GM19395 (cell line): ENCODE measurements at regions not wholly inside any gene's neighbourhood (a gene's known extent, or its start where the extent isn't known, plus 50 kb on each side); places are given as distances from the start of the nearest gene placed in this dataset.
"Not testable (repeated sequence)": the region's sequence is repeated elsewhere in the genome, so short reads cannot be mapped to it uniquely, and the experiment has no call there.

ENCODE experiments used
- ATAC-seq: cut with Tn5 transposase; IDR thresholded peaks from one replicate; pipeline ENCODE4 v1.9.1; 2021; ENCODE audit warnings: mild to moderate bottlenecking, moderate library complexity; ENCODE audit not compliant: unreplicated experiment

DNA sequence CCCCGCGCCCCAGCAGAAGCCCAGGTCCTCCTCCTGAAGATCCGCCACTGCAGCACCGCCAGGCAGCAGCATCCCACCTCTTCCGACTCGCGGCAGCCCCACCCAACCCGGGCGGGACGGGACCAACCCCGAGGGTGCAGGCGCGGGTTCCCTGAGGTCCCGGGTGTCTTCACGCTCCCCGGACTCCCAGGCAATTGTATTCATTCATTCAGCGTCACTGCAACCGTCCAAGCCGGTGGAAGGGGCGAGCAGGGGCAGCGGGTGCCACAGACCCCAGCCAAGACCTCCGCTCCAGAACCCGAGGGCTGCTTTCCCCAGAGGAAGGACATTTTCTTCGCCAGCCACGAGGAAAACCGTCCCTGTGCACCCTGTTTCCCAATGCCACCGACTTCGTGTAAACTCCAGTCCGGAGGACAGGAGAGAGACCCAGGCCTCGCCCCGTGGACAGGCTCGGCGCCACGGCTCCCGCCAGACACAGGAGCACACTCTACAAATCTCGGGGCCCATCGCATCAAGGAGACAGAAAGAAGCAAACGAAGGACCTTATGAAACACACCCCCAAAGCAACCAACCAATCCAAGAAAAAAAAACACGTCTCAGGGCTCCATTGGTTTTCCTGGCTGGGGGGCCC is 1471.5 kb downstream of the FOXD4L5 start:
- not testable (repeated sequence) for ATAC-seq

DNA sequence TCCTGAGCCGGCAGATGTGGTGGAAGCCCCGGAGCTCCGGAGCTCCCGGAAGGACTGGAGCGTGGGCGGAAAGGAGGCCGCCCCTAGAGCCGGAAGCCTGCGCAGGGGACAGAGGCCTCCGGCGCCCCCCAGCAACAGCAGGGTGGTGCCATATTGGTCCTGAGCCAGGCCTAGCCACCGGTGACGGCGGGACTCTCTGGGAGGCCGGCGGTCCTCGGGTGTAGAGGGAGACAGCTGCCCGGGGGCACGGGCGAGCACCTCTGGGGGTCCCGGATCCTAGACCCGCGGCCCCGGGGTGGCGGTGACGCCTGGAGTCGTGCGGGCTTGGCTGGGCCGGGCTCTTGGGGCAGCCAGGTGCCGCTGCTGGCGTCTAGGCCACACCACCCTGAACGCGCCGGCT is 1472.2 kb downstream of the FOXD4L5 start:
- ATAC-seq, result peak; percentile 42

DNA sequence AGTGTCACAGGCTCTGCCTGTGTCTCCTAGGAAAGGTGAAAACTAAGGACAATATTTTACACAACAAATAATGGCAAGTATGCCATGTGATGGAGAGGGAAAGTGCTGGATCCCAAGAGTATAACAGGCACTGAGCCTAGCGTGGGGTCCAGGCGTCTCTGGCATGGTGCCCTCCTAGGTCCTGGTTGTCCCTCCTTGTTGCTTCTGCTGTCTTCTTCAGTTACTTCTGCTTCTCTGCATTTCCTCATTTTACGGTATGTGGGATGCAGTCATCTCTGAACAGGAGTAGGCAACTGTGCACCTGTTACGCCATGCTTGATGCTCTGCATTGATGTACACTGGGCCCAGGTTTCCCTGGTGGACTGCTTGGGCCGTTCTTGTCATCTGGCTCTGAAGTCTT is 1480.8 kb downstream of the FOXD4L5 start:
- ATAC-seq, result not testable (repeated sequence)

DNA sequence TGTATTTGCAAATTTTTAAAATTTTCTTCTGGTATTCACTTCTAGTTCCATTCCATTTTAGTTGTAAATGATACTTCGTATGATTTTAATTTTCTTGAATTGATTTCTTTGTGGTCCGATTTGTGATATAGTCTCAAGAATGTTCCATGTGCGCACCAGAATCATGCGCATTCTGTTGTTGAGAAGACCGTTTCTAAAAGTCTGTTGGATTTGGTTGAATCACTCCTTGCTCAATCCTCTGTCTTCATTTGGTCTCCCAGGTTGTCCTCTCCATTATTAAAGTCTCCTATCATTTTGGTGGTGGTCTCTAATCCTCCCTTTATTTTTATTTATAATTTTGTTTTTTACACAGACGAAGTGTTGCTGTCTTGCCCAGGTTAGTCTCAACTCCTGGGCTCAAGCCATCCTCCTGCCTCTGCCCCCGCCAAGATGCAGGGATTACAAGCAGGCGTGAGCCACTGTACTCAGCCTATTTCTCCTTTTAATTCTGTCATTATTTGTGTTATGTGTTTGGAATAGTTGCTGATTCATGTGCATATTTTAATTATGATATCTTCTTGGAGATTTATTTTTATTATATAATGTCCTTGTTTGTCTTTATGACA is 1490.8 kb downstream of the FOXD4L5 start:
- ATAC-seq, result not testable (repeated sequence)

DNA sequence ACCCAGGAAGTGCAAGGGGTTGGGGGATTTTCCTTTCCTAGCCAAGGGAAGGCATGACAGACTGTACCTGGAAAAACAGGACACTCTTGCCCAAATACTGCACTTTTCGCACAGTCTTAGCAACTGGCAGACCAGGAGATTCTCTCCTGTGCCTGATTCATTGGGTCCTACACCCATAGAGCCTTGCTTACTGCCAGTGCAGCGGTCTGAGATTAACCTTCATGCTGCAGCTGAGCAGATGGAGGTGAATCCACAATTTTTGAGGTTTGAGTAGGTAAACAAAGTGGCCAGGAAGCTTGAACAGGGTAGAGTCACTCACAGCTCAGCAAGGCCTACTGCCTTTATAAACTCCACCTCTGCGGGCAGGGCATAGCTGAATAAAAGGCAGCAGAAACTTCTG is 1497.6 kb downstream of the FOXD4L5 start:
- not testable (repeated sequence) for ATAC-seq

DNA sequence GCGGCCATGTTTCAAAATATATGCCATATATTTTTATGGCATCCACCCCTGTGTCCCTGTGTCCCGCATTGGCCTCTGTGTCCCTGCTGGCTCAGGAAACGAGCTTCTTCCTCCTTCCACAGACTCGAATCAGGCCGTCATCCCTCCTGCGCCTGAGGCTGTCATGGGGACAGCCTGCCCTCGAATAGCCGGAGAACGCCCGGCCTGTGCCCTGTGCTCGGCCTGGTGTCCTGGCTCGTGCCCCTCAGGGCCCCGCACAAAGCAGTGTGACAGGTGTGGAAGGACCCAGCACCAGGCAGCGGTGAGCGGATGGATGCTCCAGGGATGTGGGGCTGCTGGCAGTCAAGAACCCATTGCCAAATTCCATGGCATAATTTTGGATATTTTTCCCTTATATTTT is 1500.0 kb downstream of the FOXD4L5 start:
- ATAC-seq, result not testable (repeated sequence)

DNA sequence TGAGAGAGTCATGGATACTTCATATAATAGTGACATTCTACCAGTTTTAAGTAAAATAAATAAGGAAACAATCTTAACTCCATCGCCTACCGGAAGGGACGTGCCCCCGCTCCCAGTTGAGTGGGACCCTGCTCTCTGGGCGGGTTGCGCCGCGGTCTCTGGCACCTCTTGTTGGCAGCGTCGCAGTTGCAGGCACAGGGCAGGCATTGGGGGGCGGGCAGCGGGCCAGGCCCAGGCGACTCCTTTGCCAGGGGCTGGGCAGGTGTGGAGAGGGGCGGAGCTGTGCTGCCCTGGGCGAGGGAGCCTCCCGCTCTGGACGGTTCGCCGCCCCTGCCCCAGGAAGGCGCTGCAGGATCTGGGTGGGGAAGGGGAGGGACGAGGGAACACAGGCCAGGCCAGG is 1500.6 kb downstream of the FOXD4L5 start:
- not testable (repeated sequence) for ATAC-seq

DNA sequence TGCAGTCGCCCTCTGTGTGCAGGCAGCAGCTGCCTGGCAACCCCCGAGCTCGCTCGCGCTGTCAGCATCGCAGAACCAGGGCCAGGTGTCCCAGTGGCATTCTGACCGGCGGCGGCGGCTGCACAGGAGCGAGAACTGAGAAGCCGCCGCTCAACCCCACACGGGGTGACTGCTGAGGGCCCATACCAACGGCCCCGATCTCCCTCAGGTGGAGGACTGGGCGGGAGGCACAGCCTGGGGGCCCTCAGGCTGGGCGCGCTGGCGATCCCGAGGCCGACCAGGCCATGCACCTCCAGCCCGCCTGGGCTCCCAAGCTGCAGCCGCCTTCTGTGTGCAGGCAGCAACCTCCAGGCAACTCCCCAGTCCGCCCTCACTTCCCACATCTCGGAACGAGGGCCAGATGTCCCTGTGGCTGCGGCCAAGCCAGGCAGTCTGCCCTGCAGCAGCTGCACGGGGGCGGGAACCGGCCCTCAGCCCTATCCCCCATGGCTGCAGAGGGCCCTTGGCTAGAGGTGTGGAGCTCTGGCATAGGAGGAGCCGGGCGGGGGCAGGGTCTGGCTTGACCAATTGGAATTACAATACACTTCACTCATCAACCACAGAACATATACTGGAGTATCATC is 1503.1 kb downstream of the FOXD4L5 start:
- not testable (repeated sequence) for ATAC-seq

DNA sequence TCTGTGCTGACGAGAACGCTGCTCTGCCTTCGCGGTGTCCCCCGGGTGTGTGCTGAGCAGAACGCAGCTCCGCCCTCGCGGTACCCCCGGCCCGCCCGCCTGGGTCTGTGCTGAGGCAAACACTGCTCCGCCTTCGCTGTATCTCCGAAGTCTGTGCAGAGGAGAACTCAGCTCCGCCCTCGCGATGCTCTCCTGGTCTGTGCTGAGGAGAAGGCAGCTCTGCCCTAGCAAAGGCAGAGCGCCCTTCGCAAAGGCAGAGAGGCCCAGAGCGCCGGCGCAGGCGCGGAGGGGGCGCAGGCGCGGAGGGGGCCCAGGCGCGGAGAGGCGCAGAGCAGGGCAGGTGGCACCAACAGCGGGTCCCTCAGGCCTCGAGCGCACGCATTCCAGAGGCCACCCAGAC is 1503.6 kb downstream of the FOXD4L5 start:
- ATAC-seq, result peak; percentile 100

DNA sequence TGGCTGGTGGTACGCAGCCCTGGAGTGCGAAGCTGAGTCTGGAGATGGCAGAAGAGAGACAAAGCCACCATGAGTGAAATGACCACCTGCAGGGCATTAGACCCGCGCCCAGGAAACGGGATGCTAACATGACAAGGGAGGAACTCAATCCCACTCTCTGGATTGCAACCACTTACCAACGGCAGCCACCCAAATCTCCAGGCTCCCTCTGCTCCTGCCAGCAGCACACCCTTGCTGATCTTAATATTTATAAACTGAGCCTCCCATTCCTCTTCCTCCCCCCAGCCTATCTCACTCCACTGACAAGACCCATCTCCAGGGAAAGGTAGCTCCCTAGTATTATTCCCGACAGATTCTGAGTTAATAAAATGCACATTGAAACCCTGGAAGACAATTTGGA is 1508.8 kb downstream of the FOXD4L5 start:
- not testable (repeated sequence) for ATAC-seq

DNA sequence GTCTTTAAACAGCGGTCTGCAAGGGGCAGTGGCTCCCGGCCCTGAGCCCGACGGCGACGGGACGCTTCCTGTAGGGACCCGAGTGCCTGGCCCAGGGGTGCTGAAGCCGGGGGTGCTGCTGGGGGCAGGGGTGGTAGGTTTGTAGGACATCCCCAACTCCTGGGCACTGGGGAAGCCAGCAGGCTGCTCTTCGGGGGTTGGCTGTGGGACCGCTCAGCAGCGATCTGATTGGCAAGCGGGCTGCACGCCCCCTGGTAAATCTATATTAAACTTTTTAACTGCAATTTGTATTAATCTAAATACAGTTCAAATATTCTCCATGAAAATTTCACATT is 1510.0 kb downstream of the FOXD4L5 start:
- not testable (repeated sequence) for ATAC-seq

DNA sequence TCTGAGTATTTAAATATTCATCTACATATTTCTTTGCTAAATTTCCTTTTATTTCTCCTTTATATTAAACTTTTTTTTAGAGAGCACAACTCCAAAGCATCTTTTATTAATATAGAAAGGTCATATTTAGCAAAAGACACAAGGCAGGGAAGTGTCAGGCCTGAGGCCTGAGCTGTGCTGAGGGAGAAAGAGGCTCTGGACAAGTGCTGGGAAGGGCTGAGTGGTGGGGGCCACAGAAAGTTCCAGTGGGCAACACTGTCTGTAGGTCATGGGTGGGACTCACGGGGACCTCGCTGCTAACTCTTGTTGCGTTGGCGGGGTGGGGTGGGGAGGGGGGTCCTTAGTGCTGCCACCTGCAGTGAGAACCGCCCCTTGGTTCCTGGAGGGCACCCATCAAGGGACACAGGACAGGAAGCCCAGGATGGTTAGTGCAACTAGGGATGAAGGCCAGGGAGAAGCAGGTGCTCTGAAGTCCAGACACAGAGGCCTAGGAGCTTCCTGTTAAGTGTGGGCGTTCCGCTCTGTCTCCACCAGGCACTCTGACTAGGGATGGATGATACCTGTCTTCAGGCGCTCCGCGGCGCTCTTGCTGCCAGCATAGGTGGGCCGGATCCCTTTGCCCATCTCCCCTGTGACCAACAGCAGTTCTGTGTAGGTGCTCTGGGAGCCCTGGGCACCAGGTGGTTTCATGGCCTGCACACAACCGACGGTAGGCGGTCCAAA is 1510.5 kb downstream of the FOXD4L5 start:
- ATAC-seq, result not testable (repeated sequence)

DNA sequence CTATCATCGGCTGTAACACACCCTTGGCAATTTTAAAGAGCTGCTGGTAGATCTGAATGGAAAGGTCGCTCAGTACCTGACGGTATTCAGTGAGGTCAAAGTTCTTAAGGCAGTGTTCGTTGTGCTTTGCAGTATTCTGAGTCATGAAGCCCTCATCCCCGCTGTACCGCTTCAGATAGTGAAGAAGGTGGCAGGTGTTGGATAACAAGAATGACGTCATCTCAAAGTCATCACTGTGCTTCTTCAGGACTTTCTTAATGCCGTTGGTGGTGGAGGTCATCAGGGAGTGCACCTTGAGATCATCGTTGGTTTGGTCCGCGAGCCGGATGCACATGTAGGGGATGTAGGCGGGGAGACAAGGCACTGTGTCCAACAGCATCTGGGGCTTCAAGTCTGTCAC is 1522.8 kb downstream of the FOXD4L5 start:
- ATAC-seq, result not testable (repeated sequence)

DNA sequence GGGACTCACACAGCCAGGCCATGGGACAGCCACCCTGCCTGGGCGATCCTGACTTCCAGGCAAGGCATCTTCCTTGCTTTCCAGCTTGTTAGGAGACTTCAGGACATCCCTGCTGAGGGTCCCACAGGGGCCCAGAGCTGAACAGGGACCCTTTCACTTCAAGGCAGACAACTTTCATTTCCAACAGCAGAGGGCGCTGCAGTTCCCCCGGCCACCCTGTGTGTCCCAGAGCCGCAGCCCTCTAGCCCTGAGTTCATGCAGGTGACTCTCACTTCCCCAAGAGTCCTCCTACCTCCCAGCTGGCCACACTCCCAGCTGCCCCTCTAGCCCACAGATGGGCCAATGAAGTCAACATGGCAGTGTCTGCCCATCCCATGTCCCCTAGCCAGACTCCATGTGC is 1556.0 kb downstream of the FOXD4L5 start:
- ATAC-seq, result not testable (repeated sequence)

DNA sequence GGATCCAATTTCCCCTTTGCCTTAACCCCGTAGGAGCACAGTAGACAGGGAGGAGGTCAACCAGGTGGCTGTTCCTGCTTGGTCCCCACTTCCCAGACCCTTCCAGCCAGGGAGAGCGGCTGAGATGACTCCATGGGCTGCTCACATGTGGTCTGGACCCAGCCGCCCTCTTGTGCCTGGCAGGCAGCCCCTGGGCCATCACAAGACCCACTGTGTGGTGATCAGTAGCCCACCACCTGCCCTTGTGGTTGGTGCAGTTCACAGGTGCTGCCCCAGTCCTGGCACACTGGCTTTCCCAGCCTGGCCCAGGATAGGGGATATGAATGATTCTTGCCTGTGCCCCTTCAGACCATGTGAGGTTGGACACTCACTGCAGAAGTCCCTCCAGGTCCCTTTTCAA is 1556.7 kb downstream of the FOXD4L5 start:
- ATAC-seq, result no peak

DNA sequence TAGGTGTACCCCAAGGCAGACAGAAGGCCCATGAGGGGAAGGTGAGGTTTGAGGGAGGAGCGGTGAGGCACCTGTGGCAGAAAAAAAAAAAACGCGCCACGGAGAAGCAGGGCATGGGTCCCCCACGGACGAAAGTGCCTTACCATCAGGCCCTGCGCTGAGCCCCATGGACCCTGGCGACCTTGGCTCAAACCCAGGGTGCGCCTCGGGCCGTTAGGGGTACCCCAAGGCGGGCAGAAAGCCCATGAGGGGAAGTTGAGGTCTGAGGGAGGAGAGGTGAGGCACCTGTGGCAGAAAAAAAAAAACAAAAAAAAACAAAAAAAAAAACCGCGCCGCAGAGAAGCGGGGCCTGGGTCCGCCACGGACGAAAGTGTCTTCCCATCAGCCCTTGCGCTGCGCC is 1576.7 kb downstream of the FOXD4L5 start:
- ATAC-seq, result not testable (repeated sequence)

DNA sequence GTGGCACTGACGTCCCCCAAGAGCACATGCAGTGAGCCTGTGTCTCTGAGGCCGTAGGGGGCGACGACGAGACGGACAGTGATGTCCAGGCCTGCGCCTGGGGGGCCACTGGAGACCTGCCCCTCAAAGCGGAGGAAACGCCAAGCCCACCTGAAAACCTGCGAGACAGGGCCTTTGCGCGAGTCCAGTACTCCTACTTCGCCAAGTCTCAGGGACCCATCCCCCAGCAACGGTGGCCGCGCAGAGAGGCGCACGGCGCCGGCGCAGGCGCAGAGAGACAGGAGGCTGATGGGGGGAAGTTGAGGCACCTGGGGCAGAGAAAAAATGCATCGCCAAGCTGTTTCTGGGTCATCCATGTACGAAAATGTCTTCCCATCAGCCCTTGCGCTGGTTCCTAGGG is 1580.6 kb downstream of the FOXD4L5 start:
- ATAC-seq, result not testable (repeated sequence)

DNA sequence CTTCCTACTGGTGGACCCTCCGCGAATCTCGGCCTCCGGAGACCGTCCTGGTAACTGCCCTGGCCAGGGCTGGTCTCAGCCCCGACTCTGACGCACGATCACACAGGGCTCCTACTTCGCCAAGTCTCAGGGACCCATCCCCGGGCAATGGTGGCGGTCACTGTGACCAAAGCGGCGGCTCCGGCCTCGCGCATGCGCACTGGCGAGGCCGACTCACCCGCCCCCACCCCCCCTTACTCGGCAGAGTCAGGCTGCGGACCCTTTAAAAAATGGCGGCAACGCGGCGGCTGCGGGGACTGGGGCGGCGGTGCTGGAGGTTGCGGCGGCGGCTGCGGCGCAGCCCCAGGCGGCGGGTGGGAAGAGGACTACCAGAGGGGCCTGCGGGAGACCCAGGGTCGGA is 1581.3 kb downstream of the FOXD4L5 start:
- not testable (repeated sequence) for ATAC-seq

DNA sequence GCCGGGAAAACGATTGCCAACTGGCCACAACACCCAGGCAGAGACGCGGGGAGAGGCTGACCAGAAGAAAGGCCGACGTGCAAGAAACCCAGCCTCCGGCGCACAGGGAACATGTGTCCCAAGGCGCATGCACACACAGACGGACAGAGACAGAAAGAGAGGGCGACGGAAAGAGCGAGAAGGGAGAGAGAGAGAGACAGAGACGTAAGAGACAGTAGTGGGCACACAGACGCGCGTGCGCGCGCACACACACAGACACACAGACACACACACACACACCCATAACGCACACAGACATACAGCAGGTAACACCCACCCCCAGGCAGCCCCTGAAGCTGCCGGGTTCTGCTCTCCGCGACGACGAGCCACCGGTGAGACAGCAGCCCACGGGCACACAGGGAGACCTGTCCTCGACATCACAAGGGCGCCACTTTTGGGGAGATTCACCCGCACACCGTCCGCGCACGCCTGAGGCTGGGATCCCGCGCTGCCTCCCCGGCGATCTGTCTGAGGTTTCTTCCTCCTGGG is 1581.8 kb downstream of the FOXD4L5 start:
- ATAC-seq, result not testable (repeated sequence)
